8988T (cell line): ENCODE measurements at regions not wholly inside any gene's neighbourhood (a gene's known extent, or its start where the extent isn't known, plus 50 kb on each side); places are given as distances from the start of the nearest gene placed in this dataset.
"Not testable (repeated sequence)": the region's sequence is repeated elsewhere in the genome, so short reads cannot be mapped to it uniquely, and the experiment has no call there.

Source experiments
- DNase-seq: peaks from one replicate; pipeline ENCODE4 v3.0.0; 2011

DNA sequence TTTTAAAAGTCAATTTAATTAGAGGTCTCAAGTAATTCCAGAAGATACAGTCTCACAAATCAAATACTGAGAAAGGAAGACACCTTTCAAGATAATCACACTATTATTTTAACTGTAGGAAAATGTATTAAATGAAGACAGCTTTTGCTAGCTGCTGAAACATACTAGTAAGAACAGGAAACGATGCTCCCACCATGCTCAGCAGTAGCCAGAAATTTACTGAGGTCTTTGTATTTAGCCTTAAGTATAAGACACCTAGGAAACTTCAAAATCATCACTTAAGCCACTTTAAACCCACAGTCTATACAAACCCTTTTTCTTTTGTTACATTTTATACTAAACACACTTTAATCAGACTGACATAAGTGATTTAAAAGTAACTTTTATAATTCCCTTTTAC is 72.7 kb upstream of the NPIPB12 start:
- not testable (repeated sequence) for DNase-seq

DNA sequence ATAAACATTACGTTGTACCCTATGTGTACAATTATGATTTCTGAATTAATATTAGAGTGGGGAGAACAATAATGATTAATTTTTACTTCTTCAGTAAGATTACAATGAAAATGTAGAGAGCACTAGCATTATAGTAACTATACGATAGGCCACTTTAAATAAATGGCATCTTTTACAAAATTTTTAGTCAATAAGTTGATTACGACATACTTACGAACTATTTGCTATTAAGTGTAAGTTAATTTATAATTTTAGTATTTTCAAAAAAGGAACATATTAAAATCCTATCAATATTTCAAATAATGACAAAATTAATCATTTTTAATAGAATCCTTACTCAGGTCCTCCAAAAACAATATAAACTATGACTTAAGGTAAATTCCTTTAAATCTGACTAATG is 75.6 kb upstream of the NPIPB12 start:
- DNase-seq: not testable (repeated sequence)

GRCh38 chr16:29591919-29592318 is 71.1 kb upstream of the SPN start:
- not testable (repeated sequence) for DNase-seq

DNA sequence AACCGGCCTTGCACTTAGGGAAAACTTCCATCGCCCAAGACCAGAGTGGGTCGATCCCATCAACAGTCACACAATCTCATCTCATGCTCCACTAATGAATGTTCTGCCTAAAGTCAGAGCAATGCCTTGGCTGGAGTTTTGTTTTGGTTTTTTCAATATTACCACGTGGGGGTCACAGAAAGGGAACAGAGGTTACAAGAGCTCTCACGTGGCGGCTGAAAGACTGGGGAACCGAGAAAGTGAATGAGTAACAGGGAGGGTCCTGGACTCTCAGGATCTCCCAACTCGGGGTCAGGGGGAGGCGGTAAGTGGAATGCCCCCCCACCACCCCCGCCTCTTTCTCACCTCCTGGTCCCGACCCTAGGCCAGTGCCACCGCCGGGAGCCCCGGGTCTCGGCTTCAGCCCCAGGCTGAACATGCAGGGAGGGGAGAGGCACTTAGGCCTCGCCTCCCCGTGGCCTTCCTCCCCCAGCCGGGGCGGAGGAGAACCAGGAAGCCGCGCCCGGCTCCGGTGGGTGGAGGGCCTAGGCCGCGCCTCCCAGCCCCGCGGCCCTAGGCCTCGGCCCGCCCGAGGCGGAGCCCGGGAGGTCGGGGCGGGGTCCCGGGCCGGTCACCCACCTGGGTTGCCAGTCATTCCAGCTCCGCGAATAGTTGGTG is 68.7 kb upstream of the SPN start:
- DNase-seq: not testable (repeated sequence)

- peak; percentile 32 for DNase-seq
Measured at GRCh38 chr16:29594926-29595838, 67.9 kb upstream of the SPN start.

GRCh38 chr16:29597030-29597429 is 66.0 kb upstream of the SPN start:
- not testable (repeated sequence) for DNase-seq

DNA sequence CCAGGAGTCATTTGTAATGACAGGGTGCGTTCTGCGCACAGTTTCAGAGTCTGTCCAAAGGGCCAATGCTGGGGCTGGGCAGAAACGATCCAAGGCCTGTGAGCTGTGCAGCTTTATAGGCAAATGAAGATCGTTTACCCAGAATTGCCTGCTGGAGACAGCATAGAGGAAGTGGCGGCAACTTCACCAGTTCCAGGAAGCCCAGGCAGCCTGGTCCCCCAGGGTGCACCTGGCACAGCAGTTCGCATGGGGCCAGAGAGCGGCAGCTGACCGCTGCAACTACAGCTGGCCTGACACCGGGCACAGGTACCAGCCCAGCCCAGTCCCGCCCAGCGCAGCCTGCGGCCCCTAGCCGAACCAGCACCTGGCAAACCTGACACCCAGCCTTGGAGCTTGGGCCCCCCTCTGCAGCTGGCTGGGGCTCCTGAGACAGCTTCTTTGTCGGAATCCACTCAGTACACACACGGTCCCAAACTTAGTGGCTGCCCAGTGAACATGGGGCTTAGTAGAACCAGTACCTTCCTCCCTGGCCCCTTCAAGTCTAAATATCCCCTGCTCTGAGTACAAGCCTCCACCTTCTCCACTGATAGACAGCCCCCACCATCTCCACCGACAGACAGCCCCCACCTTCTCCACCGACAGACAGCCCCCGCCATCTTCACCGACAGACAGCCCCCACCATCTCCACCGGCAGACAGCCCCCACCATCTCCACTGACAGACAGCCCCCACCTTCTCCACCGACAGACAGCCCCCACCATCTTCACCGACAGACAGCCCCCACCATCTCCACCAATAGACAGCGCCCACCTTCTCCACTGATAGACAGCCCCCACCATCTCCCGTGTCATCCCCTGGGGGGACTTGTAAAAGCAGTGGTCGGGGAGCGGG is 62.7 kb upstream of the SPN start:
- not testable (repeated sequence) for DNase-seq

GRCh38 chr16:29602247-29602625 is 60.8 kb upstream of the SPN start:
- DNase-seq: not testable (repeated sequence)

DNA sequence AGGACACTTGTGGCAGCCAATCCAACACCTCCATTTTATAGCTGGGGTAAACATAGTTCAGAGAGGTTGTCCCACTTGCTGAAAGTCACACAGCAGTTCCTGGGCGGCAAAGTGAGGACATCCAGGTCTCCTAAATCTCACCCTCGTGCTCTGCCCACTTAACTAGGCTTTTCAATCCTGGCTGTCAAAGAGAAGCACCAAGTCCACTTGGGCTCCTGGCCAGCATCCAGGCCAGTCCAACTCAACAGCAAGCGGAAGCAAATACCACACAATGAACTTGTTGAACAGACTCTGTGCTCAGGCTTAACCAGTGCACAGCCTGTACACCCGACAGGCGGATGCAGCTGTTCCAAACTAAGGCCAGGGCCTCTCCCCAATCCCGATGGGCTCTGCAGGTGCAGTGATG is 60.4 kb upstream of the SPN start:
- DNase-seq: not testable (repeated sequence)

DNA sequence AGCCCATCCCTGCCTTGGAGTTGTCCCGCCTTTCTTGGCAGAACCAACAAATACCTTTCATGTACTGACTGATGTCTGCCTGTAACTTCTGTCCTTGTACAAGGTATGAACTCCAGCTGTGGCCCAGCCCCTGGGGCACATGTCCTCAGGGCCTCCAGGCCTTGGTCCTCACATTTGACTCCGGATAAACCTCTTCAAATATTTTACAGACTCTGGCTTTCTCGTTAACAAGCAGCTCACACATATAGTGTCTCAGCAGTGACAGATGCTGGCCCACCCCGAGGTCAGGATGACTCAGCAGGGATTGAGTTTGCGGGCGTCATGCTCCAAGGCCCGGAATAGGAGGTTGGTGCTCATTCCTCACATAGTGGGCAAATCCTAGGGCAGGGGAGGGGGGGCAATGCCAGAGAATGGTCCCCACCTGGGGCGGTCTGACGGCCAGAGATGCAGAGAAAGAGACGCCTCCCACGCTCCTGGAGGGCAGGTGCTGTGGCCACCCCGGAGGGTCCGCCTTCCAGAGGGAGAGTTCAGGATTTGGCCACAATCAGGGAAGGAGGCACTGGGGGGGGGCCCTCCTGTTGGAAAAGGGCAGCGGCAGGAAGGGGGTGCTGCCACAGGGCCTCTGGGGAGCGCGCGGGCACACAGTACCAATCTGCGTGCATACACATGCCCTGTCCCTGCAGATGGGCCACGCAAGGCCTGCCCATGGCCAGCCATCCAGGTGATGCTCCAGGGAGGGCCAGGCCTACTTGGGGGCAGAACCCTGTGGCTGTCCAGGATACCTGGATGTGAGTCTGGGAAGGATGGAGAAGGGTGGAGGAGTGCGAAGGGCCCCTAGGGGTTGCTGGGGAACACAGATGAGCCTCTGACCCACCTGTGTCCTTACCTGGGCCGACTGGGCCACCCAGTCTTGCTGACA is 58.2 kb upstream of the SPN start:
- DNase-seq: not testable (repeated sequence)

DNA sequence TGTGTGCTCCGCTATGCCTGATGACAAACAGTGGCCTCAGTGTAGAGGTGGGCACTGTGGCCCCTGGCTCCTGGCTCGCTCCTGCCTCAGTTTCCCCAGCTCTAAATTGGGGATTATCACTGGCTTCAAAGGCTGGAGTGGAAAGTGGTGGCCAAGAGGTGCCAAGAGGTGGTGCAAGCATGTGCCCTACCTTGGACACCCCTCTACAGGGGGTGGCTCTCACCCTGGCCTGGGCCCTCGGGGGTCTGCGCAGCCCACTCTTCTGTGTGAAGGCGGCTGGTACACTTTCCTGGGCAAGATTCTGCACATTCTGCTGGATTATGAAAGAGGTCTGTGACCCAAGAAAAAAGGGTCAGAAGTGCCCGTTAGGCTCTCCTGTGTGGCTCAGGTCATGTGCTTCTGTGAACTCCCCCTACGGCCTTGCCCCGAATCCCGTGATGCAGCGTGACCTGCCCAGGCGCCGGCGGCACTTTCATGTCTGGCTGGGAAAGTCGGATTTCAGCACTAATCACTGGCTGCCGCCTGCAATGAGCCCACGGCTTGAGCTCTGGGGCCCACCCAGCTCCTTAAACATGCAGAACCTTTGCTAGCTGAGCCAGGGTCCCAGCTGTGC is 57.3 kb upstream of the SPN start:
- not testable (repeated sequence) for DNase-seq

- not testable (repeated sequence) for DNase-seq
Measured at GRCh38 chr16:29606669-29607427, 56.2 kb upstream of the SPN start.

- DNase-seq: not testable (repeated sequence)
Measured at GRCh38 chr16:29607428-29607823, 55.6 kb upstream of the SPN start.

GRCh38 chr16:29612381-29613306 is 50.4 kb upstream of the SPN start:
- DNase-seq: not testable (repeated sequence)
